ENCODE measurements at regions not wholly inside any gene's neighbourhood (a gene's known extent, or its start where the extent isn't known, plus 50 kb on each side); places are given as distances from the start of the nearest gene placed in this dataset.

DNA sequence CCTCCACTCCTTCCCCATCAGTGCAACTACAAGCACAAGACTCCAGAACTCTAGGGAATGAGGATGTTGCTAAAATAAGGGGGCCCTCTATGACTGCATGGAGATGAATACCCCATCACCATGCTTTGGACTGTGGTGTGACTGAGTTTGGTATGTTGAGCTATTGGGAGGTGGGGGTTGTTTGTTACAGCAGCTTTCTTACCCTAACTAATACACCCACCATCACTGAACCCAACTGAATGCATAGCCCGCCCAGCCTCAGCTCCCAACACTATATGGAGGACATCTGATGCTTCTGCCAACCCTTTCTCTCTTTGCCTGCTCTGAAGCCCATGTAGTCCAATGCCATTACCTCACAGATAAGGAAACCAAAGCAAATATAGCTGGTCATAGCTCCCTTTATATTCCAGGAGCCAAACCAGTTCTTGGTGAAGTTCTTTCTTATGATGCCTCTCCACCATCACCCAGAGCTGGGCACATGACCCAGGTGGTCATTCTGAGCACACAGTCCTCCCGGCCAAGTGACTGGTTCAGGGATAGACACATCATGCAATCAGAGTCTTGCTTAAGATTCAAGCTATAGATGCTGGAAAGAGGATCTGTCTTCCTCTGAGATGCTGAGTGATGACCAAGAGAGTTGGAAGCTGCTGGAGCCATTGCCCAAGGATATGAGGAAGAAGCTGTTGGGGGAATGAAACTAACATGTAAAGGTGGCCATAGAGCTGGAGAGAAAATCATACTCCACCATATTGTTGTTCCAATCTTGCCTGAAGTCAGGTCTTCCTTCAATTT is 155.6 kb upstream of the HAAO start:
- no peak for DNase-seq

- no peak for DNase-seq
Observed at GRCh38 chr2:42944779-42945415, 152.5 kb upstream of the HAAO start.

DNA sequence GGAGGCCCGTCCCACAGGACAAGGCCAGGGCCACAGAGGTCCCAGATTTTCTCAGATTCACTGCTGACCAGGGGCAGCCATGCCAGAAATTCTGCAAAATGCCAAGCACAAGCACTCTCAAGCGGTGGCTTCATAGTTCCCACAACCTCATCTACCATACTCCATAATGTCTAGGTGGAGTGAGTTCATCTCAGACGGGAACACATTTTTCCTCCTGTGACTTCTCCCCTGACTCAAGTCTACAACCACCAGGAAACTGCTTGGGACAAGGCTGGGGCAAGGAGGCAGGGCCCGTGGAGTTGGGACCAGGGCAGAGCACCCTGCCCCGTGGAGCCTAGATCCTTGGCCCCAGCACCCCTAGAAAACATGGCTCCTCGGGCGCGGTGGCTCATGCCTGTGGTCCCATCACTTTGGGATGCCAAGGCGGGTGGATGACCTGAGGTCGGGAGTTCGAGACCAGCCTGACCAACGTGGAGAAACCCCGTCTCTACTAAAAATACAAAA is 150.7 kb upstream of the HAAO start:
- DNase-seq, result no peak

DNA sequence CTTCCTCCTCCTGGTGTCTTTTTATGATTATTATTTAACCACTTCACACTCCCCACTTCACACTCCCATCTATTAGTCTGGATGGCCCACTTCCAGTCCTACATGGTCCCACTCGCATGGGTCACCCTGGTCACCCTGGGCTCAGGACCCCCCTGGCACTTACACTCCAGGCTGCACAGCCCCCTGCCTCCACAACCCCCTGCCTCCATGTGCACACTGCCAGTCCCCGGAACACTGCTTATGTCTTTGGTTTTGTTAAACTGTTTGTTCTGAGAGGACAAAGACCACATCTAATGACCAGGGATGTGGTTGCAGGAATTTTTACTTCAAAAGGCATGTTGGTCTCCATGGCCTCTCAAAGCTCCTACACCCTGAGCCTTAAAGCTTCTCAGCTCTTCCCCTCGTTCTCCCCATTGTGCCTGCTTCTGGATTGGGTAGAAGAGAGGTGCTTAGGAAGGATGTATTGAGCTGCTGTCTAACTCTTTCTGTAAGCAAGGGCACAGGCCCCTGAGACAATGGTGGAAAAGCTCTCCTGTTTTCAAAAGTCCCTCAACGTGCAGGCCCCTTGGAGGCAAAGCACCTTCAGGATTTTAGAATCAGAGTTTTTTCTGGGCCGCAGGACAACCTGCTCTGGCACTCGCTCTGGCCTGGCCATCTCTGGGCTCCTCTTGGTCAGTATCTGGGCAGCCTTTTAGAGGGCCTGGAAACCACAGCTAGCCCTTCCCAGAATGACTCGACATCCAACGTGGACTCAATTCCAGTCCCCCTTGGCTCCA is 150.0 kb upstream of the HAAO start:
- DNase-seq, result no peak

- no peak for DNase-seq
Observed at GRCh38 chr2:42941633-42942176, 149.3 kb upstream of the HAAO start.

DNA sequence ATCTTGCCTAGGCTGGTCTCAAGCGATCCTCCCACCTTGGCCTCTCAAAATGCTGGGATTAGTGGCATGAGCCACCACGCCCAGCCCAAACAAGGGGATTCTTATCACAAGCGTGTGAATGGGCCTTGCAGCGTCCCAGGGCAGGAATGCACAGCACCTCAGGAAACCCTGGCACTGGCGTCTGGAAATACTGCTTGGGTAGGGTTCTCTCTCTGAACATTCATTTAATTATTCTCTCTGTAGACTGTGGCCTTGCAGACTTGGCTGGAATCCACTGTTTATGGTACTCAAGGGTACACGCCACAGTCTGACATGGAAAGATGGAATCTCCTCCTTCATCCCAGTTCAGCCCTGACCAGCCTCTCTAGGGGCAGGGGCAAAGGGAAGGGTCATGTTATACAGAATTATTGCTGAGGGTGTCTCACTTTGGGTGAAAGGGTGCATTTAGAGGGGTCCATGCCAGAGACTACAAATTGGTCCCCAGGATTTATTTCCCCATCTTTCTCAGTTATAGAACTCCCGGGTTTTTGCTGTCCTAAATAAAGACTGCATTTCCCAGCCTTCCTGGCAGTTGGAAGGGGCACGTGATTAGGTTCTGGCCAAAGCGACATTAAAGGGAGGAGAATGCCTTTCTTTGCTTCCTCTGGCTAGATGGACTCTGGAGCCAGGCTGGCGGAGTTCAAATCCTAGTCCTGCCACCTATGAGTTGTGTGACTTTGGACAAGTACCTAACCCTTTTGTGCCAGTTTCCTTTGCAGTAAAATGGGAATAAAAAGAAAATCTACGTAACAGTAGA is 147.2 kb upstream of the HAAO start:
- no peak for DNase-seq

DNA sequence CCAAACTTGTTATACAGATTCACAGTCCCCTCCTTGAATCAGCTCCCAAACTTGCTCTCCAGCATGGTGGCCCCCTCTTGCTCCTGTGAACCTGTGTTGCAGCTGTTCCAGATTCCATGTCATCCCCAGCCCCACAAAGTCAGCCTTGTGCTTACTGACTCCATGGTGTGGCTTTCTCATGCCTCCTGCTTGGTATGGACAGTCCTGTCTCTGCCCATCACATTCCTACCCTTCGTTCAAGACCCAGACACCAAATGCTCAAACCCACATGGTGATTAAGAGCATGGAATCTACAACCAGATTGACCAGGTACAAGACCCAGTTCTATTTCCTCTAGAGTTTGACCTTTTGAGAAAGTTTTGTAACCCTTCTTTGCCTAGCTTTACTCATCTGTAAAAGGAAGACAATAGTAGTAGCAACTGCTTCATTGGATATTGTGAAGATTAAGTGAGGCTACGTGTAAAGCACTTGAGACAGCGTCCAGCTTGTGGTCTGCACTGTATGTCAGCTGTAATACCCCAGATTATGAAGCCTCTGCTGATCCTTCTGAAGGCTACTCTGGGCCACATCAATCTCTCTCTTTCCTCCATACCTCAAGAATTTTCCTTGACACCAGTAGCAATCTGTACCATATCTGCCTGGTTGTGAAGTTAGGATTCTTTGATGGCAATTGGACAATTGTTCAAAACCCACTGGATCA is 146.4 kb upstream of the HAAO start:
- DNase-seq, result no peak

DNA sequence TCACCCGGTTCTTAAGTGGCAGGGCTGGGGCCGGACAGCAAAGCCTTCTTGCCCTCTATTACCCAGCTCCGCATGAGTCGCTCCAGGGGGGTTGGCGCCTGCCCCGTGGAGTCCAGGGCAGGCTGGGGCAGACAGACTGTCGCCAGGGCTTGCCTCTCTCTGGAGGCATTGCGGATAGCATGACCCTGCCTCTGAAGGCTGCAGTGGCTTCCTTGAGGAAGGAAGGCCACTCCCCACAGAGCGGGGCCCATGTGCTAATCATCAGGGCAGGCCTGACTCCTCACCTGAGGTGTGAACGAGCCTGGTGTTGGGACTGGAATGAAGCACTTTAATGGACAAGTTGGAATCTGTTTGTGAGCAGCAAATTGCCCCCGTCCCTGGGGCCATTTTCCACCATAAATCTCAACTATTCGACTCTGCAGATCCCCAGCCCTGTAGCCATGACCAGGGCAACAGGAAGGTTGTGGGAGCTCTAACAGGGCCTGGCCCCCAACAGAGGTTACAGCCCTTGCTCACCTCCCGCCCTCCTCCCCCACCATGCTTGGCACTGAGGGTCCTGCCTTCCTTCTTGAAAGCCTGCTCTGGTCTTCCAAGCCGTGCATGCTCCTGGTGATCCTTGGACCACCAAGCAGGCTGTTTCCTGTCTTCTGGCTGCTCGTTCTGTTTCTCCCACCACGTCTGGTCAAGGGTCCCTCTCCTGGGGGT is 144.9 kb upstream of the HAAO start:
- DNase-seq, result no peak

GRCh38 chr2:42935692-42936671 is 143.6 kb upstream of the HAAO start:
- DNase-seq, result no peak

- no peak for DNase-seq
Observed at GRCh38 chr2:42934580-42935186, 142.3 kb upstream of the HAAO start.

- no peak for DNase-seq
Observed at GRCh38 chr2:42933824-42934254, 141.5 kb upstream of the HAAO start.

GRCh38 chr2:42932271-42933151 is 140.1 kb upstream of the HAAO start:
- no peak for DNase-seq

- DNase-seq, result no peak
Observed at GRCh38 chr2:42931818-42932195, 139.4 kb upstream of the HAAO start.

DNA sequence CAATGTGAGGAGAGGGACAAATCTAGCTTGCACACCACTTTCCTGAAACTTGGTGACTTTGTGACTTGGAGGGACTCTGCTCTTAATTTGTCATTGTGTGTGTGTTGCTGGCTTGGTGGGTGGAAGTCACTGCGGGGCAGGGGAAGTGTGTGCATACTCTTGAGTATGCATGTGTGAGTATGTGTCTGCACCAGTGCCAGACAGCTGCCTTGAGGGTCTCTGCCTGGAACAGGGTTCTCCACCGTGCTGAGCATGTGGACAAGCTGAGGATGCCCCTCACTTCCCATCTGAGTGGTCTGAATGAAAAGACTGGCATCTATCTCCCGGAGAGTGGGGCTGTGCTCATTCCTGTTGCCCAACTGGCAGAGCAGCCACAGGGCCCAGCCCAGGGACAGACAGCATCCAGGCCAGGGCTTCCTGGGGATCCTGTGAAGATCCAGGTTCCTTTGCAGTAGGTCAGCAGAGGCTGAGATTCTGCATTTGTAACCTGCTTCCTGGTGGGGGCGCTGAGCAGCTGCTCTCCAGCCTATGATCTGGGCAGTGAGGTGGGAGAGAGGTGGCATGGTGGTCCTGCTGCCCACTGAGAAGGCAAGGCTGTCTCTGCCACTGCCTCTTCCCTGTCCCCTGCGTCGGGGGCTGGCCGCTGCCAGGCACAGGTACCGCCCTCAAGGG is 138.9 kb upstream of the HAAO start:
- DNase-seq, result no peak

GRCh38 chr2:42930025-42930581 is 137.7 kb upstream of the HAAO start:
- no peak for DNase-seq

DNA sequence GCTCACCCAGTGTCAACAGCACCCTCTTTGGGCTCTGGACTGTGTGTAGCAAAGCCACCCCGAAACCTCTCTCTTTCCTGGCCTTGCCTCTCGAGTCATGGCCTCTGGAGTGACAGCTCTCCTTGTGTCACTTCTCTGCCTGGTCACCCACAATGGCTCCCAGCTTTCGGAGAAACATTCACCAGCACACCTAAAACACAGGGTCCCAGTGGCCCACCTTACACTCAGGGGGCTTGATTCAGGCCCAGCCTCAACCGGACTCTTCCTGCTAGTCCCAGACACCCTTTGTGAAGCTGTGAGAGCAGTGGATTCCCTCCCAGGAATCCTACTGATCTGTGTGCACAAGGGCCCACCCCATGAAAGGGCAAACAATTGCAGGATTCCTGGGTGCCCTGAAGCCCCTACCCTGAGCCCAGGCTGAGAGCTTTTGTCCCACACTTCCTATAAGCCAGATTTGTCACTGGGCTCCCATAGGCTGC is 137.2 kb upstream of the HAAO start:
- no peak for DNase-seq

Measured in CD4-positive, alpha-beta T cell treated with Interleukin-21 for 1 hour (primary cell).